CD14-positive monocyte (primary cell): ENCODE measurements at regions not wholly inside any gene's neighbourhood (a gene's known extent, or its start where the extent isn't known, plus 50 kb on each side); places are given as distances from the start of the nearest gene placed in this dataset.

Experiments
- DNase-seq, 3 donors: peaks; one replicate each; pipeline ENCODE4 v3.0.0-alpha.2; 2011 to 2022
- H2AFZ ChIP-seq: 2 replicates; pipeline ENCODE4 v1.6.0; 2012; ENCODE audit warnings: mild to moderate bottlenecking, low read depth, low read length, inconsistent platforms; ENCODE audit not compliant: insufficient read depth, poor library complexity, severe bottlenecking
- H3K27ac ChIP-seq, 2 donors: 1 replicate in 1 of 2; 2 replicates in 1 of 2; pipeline ENCODE4 v1.5.1; 2012 to 2013; ENCODE audit warnings: low read length in 2 of 2, control low read depth in 1 of 2, inconsistent platforms in 1 of 2, low read depth in 1 of 2, mild to moderate bottlenecking in 1 of 2
- H3K27me3 ChIP-seq, 2 donors: one replicate each; pipeline versions ENCODE4 v1.6.0 to v1.6.1; 2011 to 2013; ENCODE audit warnings: low read length in 2 of 2; ENCODE audit not compliant: control insufficient read depth in 2 of 2, insufficient read depth in 2 of 2
- H3K36me3 ChIP-seq, 2 donors: replicated peaks in 1 of 2; 1 replicate in 1 of 2; 2 replicates in 1 of 2; pipeline versions ENCODE4 v1.5.1 to v1.6.1; 2012 to 2013; ENCODE audit warnings: low read length in 2 of 2, control low read depth in 1 of 2, inconsistent platforms in 1 of 2, mild to moderate bottlenecking in 1 of 2; ENCODE audit not compliant: insufficient read depth in 2 of 2, control insufficient read depth in 1 of 2
- H3K4me1 ChIP-seq, 2 donors: 1 replicate in 1 of 2; 2 replicates in 1 of 2; pipeline versions ENCODE4 v1.5.1 to v1.6.1; 2012 to 2013; ENCODE audit warnings: low read length in 2 of 2, control low read depth in 1 of 2, inconsistent platforms in 1 of 2, mild to moderate bottlenecking in 1 of 2, moderate library complexity in 1 of 2; ENCODE audit not compliant: insufficient read depth in 2 of 2, control insufficient read depth in 1 of 2
- H3K4me2 ChIP-seq: replicated peaks from 2 replicates; pipeline ENCODE3; 2012; ENCODE audit warnings: low read length, moderate library complexity, mild to moderate bottlenecking; ENCODE audit not compliant: poor library complexity, severe bottlenecking; ENCODE audit errors: extremely low read depth
- H3K4me3 ChIP-seq, 3 experiments: fragments of 200-600 bp in 1 of 3; sonication (generic) in 1 of 3; replicated peaks in 1 of 3; 1 replicate in 2 of 3; 2 replicates in 1 of 3; pipeline ENCODE4 v1.5.1; 2011 to 2013; ENCODE audit warnings: low read length in 3 of 3, mild to moderate bottlenecking in 3 of 3, control low read depth in 2 of 3, low read depth in 2 of 3, inconsistent platforms in 1 of 3, moderate library complexity in 1 of 3
- H3K79me2 ChIP-seq: 2 replicates; pipeline ENCODE4 v1.6.0; 2012; ENCODE audit warnings: mild to moderate bottlenecking, control low read depth, inconsistent platforms, low read length, moderate library complexity; ENCODE audit not compliant: insufficient read depth
- H3K9ac ChIP-seq: 2 replicates; pipeline ENCODE4 v1.6.0; 2017; ENCODE audit warnings: low read length, mild to moderate bottlenecking; ENCODE audit not compliant: insufficient read depth, poor library complexity, severe bottlenecking
- H3K9me3 ChIP-seq, 2 donors: replicated peaks in 1 of 2; 1 replicate in 1 of 2; 2 replicates in 1 of 2; pipeline versions ENCODE4 v1.5.1 to v1.6.1; 2012 to 2013; ENCODE audit warnings: low read length in 2 of 2, control low read depth in 1 of 2; ENCODE audit not compliant: control insufficient read depth in 1 of 2, insufficient read depth in 1 of 2
- H4K20me1 ChIP-seq: 2 replicates; pipeline ENCODE4 v1.6.0; 2012; ENCODE audit warnings: mild to moderate bottlenecking, low read length, control low read depth, moderate library complexity; ENCODE audit not compliant: insufficient read depth
- H3K27ac Mint-ChIP-seq, 7 donors: one replicate each; pipeline ENCODE4 v1.8.0; 2020; ENCODE audit warnings: mild to moderate bottlenecking in 7 of 7, mixed read lengths in 7 of 7, moderate library complexity in 6 of 7, inconsistent platforms in 2 of 7
- H3K27me3 Mint-ChIP-seq, 3 donors: one replicate each; pipeline ENCODE4 v1.8.0; 2021 to 2022; ENCODE audit warnings: low read depth in 3 of 3, mild to moderate bottlenecking in 3 of 3, mixed read lengths in 3 of 3, moderate library complexity in 3 of 3, inconsistent platforms in 1 of 3
- H3K36me3 Mint-ChIP-seq, 2 donors: one replicate each; pipeline ENCODE4 v1.8.0; 2020; ENCODE audit warnings: mixed read lengths in 2 of 2, inconsistent platforms in 1 of 2, mild to moderate bottlenecking in 1 of 2
- H3K4me1 Mint-ChIP-seq: one replicate; pipeline ENCODE4 v1.8.0; 2020; ENCODE audit warnings: mild to moderate bottlenecking, mixed read lengths
- H3K4me3 Mint-ChIP-seq, 2 donors: one replicate each; pipeline ENCODE4 v1.8.0; 2020; ENCODE audit warnings: mild to moderate bottlenecking in 2 of 2, mixed read lengths in 2 of 2, moderate library complexity in 1 of 2
- H3K9me3 Mint-ChIP-seq, 7 donors: one replicate each; pipeline ENCODE4 v1.8.0; 2020 to 2022; ENCODE audit warnings: mixed read lengths in 7 of 7, mild to moderate bottlenecking in 6 of 7, moderate library complexity in 6 of 7, inconsistent platforms in 2 of 7
- CTCF ChIP-seq: fragments of 200-600 bp; IDR thresholded peaks from one replicate; pipeline ENCODE4 v1.8.0; 2022; ENCODE audit warnings: antibody characterized with exemption, mild to moderate bottlenecking
- WGBS: methylation state at CpG from one replicate; pipeline ENCODE4 v1.1.5; 2013; ENCODE audit warnings: missing lambda C conversion rate; ENCODE audit not compliant: insufficient coverage; 5-methylcytosine and 5-hydroxymethylcytosine counted together
- intact Hi-C, 2 donors: fragments of 100-400 bp; cut with micrococcal nuclease; formaldehyde crosslinking; loops; one replicate each; pipeline versions ENCODE4 v1.15.0 to v1.15.1; 2023

DNA sequence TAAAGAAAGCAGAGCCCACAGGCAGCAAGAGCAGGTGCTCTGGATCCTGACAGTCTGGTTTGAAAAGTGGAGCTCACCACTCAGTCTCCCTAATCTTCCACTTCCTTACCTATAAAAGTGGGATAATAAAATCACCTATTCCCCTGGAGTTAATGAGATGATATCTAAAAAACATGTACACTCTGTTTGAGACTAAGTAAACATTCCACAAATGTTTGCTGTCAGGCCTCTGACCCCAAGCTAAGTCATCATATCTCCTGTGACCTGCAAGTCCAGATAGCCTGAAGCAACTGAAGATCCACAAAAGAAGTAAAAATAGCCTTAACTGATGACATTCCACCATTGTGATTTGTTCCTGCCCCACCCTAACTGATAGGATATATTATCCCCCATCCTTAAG, 1324.5 kb downstream of the XPNPEP1 start:
- no peak overlapping the region for H3K27ac Mint-ChIP-seq
- H3K4me3 ChIP-seq: no peak overlapping the region
- TF ChIP-seq CTCF: no peak
- peaks cover 5% of the 10 kb centered on the region for H3K4me1 Mint-ChIP-seq
- H3K9me3 ChIP-seq: no peaks in the 10 kb centered on the region
- H4K20me1 ChIP-seq: no peaks in the 10 kb centered on the region
- H3K4me2 ChIP-seq: no peak overlapping the region
- no peaks in the 10 kb centered on the region for H3K36me3 Mint-ChIP-seq
- no peak overlapping the region for H3K4me3 Mint-ChIP-seq
- no peaks in the 10 kb centered on the region for H3K27me3 ChIP-seq
- intact Hi-C loops: no loop called here
- no peaks in the 10 kb centered on the region for H3K4me1 ChIP-seq
- H3K9me3 Mint-ChIP-seq: peaks cover 0 to 7% (median 0%) of the 10 kb centered on the region in 7 donors
- H3K9ac ChIP-seq: no peak overlapping the region
- no peaks in the 10 kb centered on the region for H3K36me3 ChIP-seq
- H2AFZ ChIP-seq: no peak overlapping the region
- H3K27ac ChIP-seq: no peak overlapping the region
- H3K27me3 Mint-ChIP-seq: peaks cover 0 to 4% (median 0%) of the 10 kb centered on the region in 3 donors
- H3K79me2 ChIP-seq: no peaks in the 10 kb centered on the region
- no peak for DNase-seq

DNA sequence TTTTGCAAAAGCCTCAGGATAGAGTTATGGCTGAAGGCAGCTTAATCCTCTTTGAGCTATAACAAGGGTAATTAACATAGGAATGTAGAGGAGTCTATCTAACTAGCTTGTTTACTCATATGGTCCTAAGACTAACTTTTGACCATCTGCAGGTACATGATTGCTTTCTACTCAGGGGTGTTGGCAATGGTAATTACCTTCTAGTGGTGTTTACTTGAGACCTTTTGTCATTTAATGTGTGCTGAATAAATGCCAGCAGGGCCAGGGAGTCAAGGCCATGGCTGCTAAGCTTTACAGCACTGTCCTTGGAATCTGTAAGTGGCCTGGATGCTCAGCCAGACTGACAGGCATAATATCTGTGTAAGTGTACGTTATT, 1325.0 kb downstream of the XPNPEP1 start:
- Mint-ChIP-seq H3K4me3 (no peak overlapping the region), H3K4me1 (peaks cover 5% of the 10 kb centered on the region), H3K27ac (no peak overlapping the region), H3K36me3 (no peaks in the 10 kb centered on the region), H3K27me3 (peaks cover 0 to 4% (median 0%) of the 10 kb centered on the region in 3 donors), H3K9me3 (peaks cover 0 to 5% (median 0%) of the 10 kb centered on the region in 7 donors)
- H3K9ac ChIP-seq: no peak overlapping the region
- H3K27me3 ChIP-seq: no peaks in the 10 kb centered on the region
- no peaks in the 10 kb centered on the region for H3K9me3 ChIP-seq
- no peak for DNase-seq
- H3K79me2 ChIP-seq: no peaks in the 10 kb centered on the region
- H3K4me2 ChIP-seq: no peak overlapping the region
- no peak overlapping the region for H2AFZ ChIP-seq
- no peaks in the 10 kb centered on the region for H3K4me1 ChIP-seq
- H3K4me3 ChIP-seq: no peak overlapping the region
- H3K27ac ChIP-seq: no peak overlapping the region
- intact Hi-C loops: no loop called here
- 60% methylated on average over 1 of the region's 1 CpG for WGBS
- TF ChIP-seq CTCF: no peak
- H4K20me1 ChIP-seq: no peaks in the 10 kb centered on the region
- H3K36me3 ChIP-seq: no peaks in the 10 kb centered on the region
